Activated T-helper 2 cell treated with anti-CD3 and anti-CD28 coated beads, Interferon-gamma antibody, Interleukin-2, Interleukin-4, amounts not matched to agents 10 μg/mL and 5 μg/mL and 100 μg/mL, durations not matched to agents 14 hours and 24 hours and 36 hours (primary cell): ENCODE measurements at regions not wholly inside any gene's neighbourhood (a gene's known extent, or its start where the extent isn't known, plus 50 kb on each side); places are given as distances from the start of the nearest gene placed in this dataset.

Experiments used
- DNase-seq: peaks from one replicate; pipeline ENCODE4 v3.0.0; 2021; ENCODE audit warnings: low spot score
- H3K27ac Mint-ChIP-seq: one replicate; pipeline ENCODE4 v1.8.0; 2021; ENCODE audit warnings: mixed read lengths
- H3K27me3 Mint-ChIP-seq: one replicate; pipeline ENCODE4 v1.8.0; 2021; ENCODE audit warnings: low read depth, mixed read lengths
- H3K36me3 Mint-ChIP-seq: one replicate; pipeline ENCODE4 v1.8.0; 2021; ENCODE audit warnings: low read depth, mixed read lengths
- H3K4me1 Mint-ChIP-seq: one replicate; pipeline ENCODE4 v1.8.0; 2021; ENCODE audit warnings: low read depth, mixed read lengths
- H3K4me3 Mint-ChIP-seq: one replicate; pipeline ENCODE4 v1.8.0; 2021; ENCODE audit warnings: low read depth, mild to moderate bottlenecking, moderate library complexity, mixed read lengths
- H3K9me3 Mint-ChIP-seq: one replicate; pipeline ENCODE4 v1.8.0; 2021; ENCODE audit warnings: mixed read lengths
- intact Hi-C: fragments of 100-400 bp; cut with micrococcal nuclease; formaldehyde crosslinking; loops from one replicate; pipeline ENCODE4 v1.15.1; 2023

DNA sequence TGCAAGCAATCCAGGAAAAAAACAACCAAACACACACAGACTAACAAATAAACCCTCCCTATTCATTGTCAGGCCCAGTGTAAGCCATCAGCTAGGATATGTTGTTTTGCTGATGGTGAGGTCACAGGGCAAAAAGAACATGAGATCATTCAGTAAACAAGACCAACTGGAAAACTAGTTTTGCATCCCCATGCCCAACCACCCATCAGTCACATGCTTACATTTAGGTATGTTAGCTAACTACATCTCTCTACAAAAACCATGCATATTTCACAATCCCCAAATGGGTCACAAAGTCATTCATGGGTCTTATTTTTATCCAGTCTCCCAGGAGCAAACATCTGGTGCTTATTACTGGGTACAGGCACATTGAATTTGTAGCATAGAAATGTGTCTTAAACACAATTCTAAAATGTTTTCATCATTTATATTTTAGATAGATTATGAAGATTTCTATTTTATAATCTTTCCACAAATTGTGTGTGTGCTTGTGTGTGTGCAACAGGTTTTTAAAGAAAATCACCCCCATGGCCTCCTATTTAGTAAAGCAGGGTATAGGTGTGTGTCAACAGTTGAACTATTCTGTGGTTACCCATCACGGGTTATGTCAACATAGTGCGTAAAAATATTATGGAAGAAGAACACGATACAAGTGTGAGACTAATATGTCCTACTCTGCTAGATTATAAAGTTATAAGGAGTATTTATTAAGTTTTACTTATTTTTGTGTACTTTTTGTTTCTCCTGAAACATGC lies 103.8 kb upstream of the AKR1E2 start:
- Mint-ChIP-seq H3K9me3 (no peaks in the 10 kb centered on the region), H3K27ac (no peak overlapping the region), H3K27me3 (peaks cover 10% of the 10 kb centered on the region), H3K4me1 (peaks cover 5% of the 10 kb centered on the region), H3K36me3 (no peaks in the 10 kb centered on the region), H3K4me3 (no peak overlapping the region)
- no peak for DNase-seq
- intact Hi-C loops: no loop called here

GRCh38 chr10:4720463-4720862 lies 105.5 kb upstream of the AKR1E2 start:
- peaks cover 10% of the 10 kb centered on the region for H3K27me3 Mint-ChIP-seq
- no peaks in the 10 kb centered on the region for H3K36me3 Mint-ChIP-seq
- DNase-seq: no peak
- no peak overlapping the region for H3K27ac Mint-ChIP-seq
- no peaks in the 10 kb centered on the region for H3K9me3 Mint-ChIP-seq
- no peak overlapping the region for H3K4me3 Mint-ChIP-seq
- no peaks in the 10 kb centered on the region for H3K4me1 Mint-ChIP-seq
- intact Hi-C loops: no loop called here

DNA sequence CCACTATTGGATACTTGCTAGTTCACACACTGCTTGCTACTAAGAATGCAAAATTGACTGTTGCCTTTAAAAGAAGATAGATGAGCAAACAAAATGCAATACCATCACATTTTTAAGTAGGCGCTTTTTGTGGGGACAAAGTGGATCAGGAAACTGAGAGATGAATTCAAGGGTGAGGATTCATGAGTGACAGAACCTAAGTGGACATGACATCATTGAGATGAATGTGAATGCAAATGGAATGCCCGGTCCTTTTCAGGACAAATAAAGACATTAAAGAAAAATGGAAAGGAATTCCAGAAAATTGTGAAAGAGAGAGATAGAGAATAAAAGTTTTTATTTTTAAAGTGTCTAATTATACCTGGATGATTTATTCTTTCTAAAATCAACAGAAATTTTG lies 106.3 kb upstream of the AKR1E2 start:
- H3K27ac Mint-ChIP-seq: no peak overlapping the region
- intact Hi-C loops: no loop called here
- no peaks in the 10 kb centered on the region for H3K36me3 Mint-ChIP-seq
- DNase-seq: no peak
- peaks cover 15% of the 10 kb centered on the region for H3K27me3 Mint-ChIP-seq
- no peak overlapping the region for H3K4me3 Mint-ChIP-seq
- no peaks in the 10 kb centered on the region for H3K4me1 Mint-ChIP-seq
- no peaks in the 10 kb centered on the region for H3K9me3 Mint-ChIP-seq

GRCh38 chr10:4719036-4719435 lies 107.0 kb upstream of the AKR1E2 start:
- intact Hi-C loops: no loop called here
- no peaks in the 10 kb centered on the region for H3K4me1 Mint-ChIP-seq
- no peaks in the 10 kb centered on the region for H3K9me3 Mint-ChIP-seq
- peaks cover 17% of the 10 kb centered on the region for H3K27me3 Mint-ChIP-seq
- H3K36me3 Mint-ChIP-seq: no peaks in the 10 kb centered on the region
- no peak for DNase-seq
- no peak overlapping the region for H3K4me3 Mint-ChIP-seq
- H3K27ac Mint-ChIP-seq: no peak overlapping the region

DNA sequence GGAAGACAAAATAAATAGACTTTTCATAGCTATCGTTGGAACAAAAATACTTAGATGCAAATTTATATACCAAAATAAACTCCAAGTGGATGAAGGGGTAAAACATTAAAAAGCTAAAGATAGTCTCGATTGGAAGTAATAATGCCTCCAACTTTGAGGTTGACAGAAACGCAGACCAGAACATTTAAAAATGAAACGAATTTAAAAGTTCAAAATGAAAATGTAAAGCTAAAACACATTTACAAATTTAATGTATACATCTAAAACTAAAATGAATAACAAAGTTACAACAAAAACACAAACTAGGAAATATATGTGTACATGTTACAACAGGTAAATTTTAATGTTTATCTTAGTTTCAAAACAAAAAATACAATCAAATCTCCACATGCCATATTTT lies 107.5 kb upstream of the AKR1E2 start:
- Mint-ChIP-seq H3K4me1 (no peaks in the 10 kb centered on the region), H3K4me3 (no peak overlapping the region), H3K36me3 (no peaks in the 10 kb centered on the region), H3K27ac (no peak overlapping the region), H3K9me3 (no peaks in the 10 kb centered on the region), H3K27me3 (peaks cover 17% of the 10 kb centered on the region)
- intact Hi-C loops: no loop called here
- no peak for DNase-seq

- DNase-seq: no peak
- H3K36me3 Mint-ChIP-seq: no peaks in the 10 kb centered on the region
- no peak overlapping the region for H3K27ac Mint-ChIP-seq
- intact Hi-C loops: no loop called here
- H3K4me1 Mint-ChIP-seq: no peaks in the 10 kb centered on the region
- H3K4me3 Mint-ChIP-seq: no peak overlapping the region
- H3K9me3 Mint-ChIP-seq: no peaks in the 10 kb centered on the region
- peaks cover 14% of the 10 kb centered on the region for H3K27me3 Mint-ChIP-seq
Observed at GRCh38 chr10:4717670-4718069, 108.3 kb upstream of the AKR1E2 start.

GRCh38 chr10:4710858-4711257 lies 115.1 kb upstream of the AKR1E2 start:
- intact Hi-C loops: no loop called here

GRCh38 chr10:4708123-4708759 lies 117.8 kb upstream of the AKR1E2 start:
- Mint-ChIP-seq H3K4me1 (peaks cover 2% of the 10 kb centered on the region), H3K4me3 (no peak overlapping the region), H3K36me3 (no peaks in the 10 kb centered on the region), H3K27ac (no peak overlapping the region), H3K9me3 (no peaks in the 10 kb centered on the region), H3K27me3 (peaks cover 7% of the 10 kb centered on the region)
- no peak for DNase-seq
- intact Hi-C loops: no loop called here

More at GRCh38 chr10:4710858-4711257, 115.1 kb upstream of the AKR1E2 start:
- no peak for DNase-seq
- no peaks in the 10 kb centered on the region for H3K9me3 Mint-ChIP-seq
- no peak overlapping the region for H3K27ac Mint-ChIP-seq
- no peak overlapping the region for H3K4me3 Mint-ChIP-seq
- no peaks in the 10 kb centered on the region for H3K4me1 Mint-ChIP-seq
- H3K36me3 Mint-ChIP-seq: no peaks in the 10 kb centered on the region
- peaks cover 14% of the 10 kb centered on the region for H3K27me3 Mint-ChIP-seq

DNA sequence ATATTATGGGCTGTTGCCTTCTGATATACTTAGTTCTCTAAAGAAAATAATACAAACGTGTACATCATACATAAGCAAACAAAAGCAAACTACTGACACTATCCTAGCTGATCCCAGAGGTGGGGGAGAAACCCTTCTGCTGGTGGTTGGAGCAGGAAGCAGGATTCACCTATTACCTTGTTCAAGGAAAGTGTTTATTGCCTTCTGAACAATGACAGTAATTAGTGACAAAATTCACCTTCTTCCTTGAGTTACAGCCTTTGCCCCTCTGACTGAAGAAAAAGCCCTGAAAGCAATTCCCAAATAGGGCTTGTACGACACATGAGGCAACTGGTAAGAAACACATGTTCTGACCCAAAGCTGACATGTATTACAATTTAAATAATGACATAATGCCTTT lies 118.8 kb upstream of the AKR1E2 start:
- no peak for DNase-seq
- Mint-ChIP-seq H3K4me3 (no peak overlapping the region), H3K9me3 (no peaks in the 10 kb centered on the region), H3K27me3 (peaks cover 12% of the 10 kb centered on the region), H3K4me1 (peaks cover 2% of the 10 kb centered on the region), H3K27ac (no peak overlapping the region), H3K36me3 (no peaks in the 10 kb centered on the region)
- intact Hi-C loops: no loop called here

DNA sequence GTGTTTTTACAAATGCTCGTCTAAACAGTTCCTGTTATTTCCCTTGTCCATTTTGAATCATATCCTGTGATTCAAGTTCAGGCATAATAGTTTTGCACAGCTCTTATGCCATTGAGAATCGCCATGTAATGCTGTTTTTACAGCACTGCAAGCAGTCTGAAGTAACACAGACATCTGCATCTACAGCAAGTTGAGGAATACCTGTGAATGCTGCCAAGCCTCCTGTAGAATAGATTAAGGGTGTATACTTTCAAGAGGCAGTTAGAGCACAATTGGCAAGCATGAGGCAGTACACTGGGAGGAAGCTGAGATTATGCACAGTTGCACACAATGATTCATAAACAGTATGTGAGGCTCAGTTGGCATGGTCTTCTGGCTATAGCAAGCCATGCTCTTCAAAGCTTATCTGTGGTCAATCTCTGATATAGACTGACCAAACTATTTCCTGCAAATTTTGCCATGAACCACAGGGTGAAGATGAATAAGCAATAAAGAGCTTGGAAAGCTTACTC lies 121.9 kb upstream of the AKR1E2 start:
- intact Hi-C loops: no loop called here
- H3K9me3 Mint-ChIP-seq: no peaks in the 10 kb centered on the region
- H3K27ac Mint-ChIP-seq: no peak overlapping the region
- no peaks in the 10 kb centered on the region for H3K36me3 Mint-ChIP-seq
- no peak for DNase-seq
- peaks cover 20% of the 10 kb centered on the region for H3K27me3 Mint-ChIP-seq
- peaks cover 2% of the 10 kb centered on the region for H3K4me1 Mint-ChIP-seq
- no peak overlapping the region for H3K4me3 Mint-ChIP-seq

DNA sequence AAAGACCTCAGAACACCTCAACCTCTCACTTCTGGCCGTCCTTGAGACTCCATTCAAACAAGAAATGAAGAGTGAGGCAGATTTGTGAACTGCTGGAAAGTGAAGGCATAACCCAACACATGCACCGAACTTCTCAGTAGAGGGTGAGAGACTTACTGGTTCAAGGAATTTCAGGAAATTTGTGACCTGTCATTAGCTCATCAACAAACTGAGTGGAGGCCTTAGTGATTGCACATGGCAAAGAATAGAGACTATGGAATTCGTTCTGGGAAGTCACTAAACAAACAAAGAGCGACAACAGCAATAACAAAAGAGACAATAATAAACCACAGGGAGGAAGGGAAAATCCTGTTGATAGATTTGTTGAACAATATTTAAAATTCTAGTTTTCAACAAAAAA lies 125.0 kb upstream of the AKR1E2 start:
- Mint-ChIP-seq H3K36me3 (no peaks in the 10 kb centered on the region), H3K27ac (no peak overlapping the region), H3K9me3 (no peaks in the 10 kb centered on the region), H3K4me1 (peaks cover 2% of the 10 kb centered on the region), H3K4me3 (no peak overlapping the region), H3K27me3 (peaks cover 17% of the 10 kb centered on the region)
- DNase-seq: no peak
- intact Hi-C loops: no loop called here

- Mint-ChIP-seq H3K36me3 (no peaks in the 10 kb centered on the region), H3K27me3 (peaks cover 17% of the 10 kb centered on the region), H3K27ac (no peak overlapping the region), H3K4me3 (no peak overlapping the region), H3K9me3 (no peaks in the 10 kb centered on the region), H3K4me1 (peaks cover 2% of the 10 kb centered on the region)
- intact Hi-C loops: no loop called here
- DNase-seq: no peak
Observed at GRCh38 chr10:4699950-4700730, 125.9 kb upstream of the AKR1E2 start.

- H3K4me1 Mint-ChIP-seq: no peaks in the 10 kb centered on the region
- no peaks in the 10 kb centered on the region for H3K9me3 Mint-ChIP-seq
- H3K27me3 Mint-ChIP-seq: peaks cover 18% of the 10 kb centered on the region
- no peak for DNase-seq
- H3K27ac Mint-ChIP-seq: no peak overlapping the region
- H3K4me3 Mint-ChIP-seq: no peak overlapping the region
- H3K36me3 Mint-ChIP-seq: no peaks in the 10 kb centered on the region
- intact Hi-C loops: no loop called here
Observed at GRCh38 chr10:4698075-4698474, 127.9 kb upstream of the AKR1E2 start.
